ENCODE measurements at regions not wholly inside any gene's neighbourhood (a gene's known extent, or its start where the extent isn't known, plus 50 kb on each side); places are given as distances from the start of the nearest gene placed in this dataset.

DNA sequence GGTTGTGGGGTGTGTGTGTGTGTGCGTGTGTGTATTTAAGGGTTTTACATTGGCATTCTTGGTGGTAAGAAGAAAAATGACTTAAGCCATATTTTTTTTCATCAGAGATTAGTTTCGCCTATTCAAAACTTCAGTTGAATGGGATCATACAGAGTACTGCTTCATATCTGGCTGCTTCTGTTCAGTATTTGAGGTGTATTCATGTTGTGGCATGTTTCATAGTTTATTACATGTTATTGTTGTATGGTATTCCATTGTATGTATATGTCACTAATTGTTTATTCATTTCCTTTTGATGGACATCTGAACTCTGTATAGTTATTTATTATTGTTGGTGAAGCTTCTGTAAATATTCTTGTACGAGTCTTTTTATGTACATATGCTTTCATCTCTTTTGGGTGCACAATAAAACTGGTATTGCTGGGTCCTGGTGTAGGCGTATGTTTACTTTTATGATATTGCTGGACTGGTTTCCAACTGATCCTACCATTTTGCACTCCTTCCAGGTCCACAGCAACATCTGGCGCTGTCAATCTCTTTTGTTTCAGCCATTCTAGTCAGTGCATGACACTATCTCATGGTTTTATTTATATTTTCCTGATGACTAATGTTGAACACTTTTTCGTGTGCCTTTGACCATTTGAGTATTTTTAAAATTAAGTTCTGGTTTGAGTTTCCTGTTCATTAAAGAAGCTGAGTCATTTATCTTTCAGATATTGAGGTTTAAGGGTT, 77.4 kb upstream of the MAF start:
- POLR2A ChIA-PET, result no interaction called here
- H3K27ac Mint-ChIP-seq, result no peak overlapping the region
- CTCF ChIA-PET, result no interaction called here

DNA sequence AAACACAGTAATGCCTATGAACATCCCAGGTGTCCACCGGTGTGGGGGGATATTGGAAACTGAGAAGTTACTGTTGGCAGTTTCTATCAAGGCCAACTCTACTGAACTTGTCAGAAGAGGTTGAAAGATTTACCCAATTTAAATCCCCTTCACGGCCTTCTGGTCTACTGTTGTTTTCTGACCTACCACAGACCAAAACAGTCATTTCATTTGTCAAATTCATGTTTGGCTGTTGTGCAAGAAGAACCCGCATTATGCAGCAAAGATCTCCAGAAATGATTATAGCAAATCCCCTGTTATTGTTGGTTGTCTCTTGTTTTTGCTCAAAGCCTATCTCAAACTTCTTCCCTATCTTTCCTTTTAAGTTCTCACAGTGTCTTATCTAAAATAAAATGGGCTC, 73.1 kb upstream of the MAF start:
- CTCF ChIA-PET, result interaction anchor here (1.0 kb wide), 1 partner anchor 31 kb away, joined by 4 read pairs; no protein-coding TSS in a partner anchor
- H3K36me3 Mint-ChIP-seq (ENCODE audit: low read depth), result no peaks in the 10 kb centered on the region
- peaks cover 9% of the 10 kb centered on the region for H3K27me3 Mint-ChIP-seq
- no peak overlapping the region for H3K27ac Mint-ChIP-seq
- H3K4me1 Mint-ChIP-seq, result no peaks in the 10 kb centered on the region
- peaks cover 3% of the 10 kb centered on the region for H3K9me3 Mint-ChIP-seq
- POLR2A ChIA-PET, result no interaction called here
- DNase-seq, result no peak
- H3K4me3 Mint-ChIP-seq, result no peak overlapping the region

More for the DNA sequence above, 77.4 kb upstream of the MAF start:
- no peaks in the 10 kb centered on the region for H3K4me1 Mint-ChIP-seq
- H3K4me3 Mint-ChIP-seq, result no peak overlapping the region
- H3K27me3 Mint-ChIP-seq, result peaks cover 5% of the 10 kb centered on the region
- no peaks in the 10 kb centered on the region for H3K36me3 Mint-ChIP-seq (ENCODE audit: low read depth)
- H3K9me3 Mint-ChIP-seq, result no peaks in the 10 kb centered on the region
- no peak for DNase-seq

DNA sequence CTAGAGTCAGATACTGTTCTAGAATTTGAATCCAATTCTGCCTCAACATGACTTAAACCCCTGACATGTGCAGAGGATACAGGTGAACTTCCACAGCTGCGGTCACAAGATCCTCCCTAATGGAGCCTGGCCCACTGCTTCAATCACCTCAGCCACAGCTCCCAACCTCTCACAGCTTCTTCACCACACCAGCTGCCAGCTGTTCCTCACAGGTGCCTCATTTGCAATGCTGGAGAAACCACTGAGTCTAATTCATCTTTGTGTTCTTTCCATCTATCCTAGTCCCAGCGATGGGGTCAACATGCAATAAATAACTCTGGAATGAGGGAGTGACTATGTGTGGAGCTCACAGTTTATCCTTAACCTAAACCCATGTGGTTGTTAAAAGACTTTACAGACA, 72.0 kb upstream of the MAF start:
- H3K9me3 Mint-ChIP-seq, result peaks cover 3% of the 10 kb centered on the region
- ChIA-PET POLR2A (no interaction called here), CTCF (interaction anchor here (1.0 to 1.4 kb wide), 2 partner anchors 14 to 30 kb away, joined by 3 to 4 read pairs; no protein-coding TSS in a partner anchor)
- H3K27me3 Mint-ChIP-seq, result peaks cover 8% of the 10 kb centered on the region
- DNase-seq, result no peak
- H3K4me1 Mint-ChIP-seq, result no peaks in the 10 kb centered on the region
- no peaks in the 10 kb centered on the region for H3K36me3 Mint-ChIP-seq (ENCODE audit: low read depth)
- no peak overlapping the region for H3K4me3 Mint-ChIP-seq
- no peak overlapping the region for H3K27ac Mint-ChIP-seq

DNA sequence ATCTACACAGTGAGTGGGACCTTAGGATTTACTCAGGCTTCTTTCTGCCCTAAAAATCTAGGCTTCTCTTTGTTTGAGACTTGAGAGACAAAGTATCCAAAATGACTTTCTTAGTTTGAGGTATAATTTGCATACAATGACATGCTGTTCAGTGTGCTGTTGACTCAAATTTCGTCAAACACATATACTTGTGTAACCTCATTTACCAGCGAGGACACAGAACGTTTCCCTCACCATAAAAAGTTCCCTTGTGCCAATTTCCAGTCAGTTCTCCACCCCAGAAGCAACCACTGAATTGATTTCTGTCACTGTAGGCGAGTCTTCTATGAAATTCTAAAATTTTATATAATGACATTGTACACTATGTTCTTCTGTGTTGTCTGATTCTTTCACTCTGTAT, 68.0 kb upstream of the MAF start:
- peaks cover 4% of the 10 kb centered on the region for H3K4me1 Mint-ChIP-seq

DNA sequence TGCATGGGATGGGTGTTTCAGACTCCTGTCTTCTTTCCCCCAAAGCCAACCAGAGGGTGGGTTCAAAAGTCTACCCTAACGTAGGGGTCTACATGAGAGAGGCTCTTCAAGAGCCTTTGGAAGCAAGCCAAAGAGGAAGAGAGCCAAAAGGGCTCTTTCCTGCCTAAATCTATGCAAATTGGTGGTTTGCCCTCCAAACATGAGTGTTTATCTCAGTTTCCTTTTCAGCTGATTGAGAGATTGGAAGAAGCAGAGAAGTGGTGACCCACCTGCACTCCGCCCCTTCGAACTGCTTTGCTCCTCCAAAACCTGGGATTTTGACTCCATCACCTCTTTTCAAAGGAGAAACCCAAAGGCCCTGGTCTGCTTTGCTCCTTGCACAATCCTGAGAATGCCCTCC, 65.4 kb upstream of the MAF start:
- peaks cover 5% of the 10 kb centered on the region for H3K27me3 Mint-ChIP-seq
- POLR2A ChIA-PET, result no interaction called here
- CTCF ChIA-PET, result no interaction called here
- no peak overlapping the region for H3K4me3 Mint-ChIP-seq
- no peak for DNase-seq
- H3K27ac Mint-ChIP-seq, result no peak overlapping the region
- H3K9me3 Mint-ChIP-seq, result peaks cover 6% of the 10 kb centered on the region
- no peaks in the 10 kb centered on the region for H3K36me3 Mint-ChIP-seq (ENCODE audit: low read depth)
- H3K4me1 Mint-ChIP-seq, result peaks cover 4% of the 10 kb centered on the region

More for the DNA sequence above, 68.0 kb upstream of the MAF start:
- no peak overlapping the region for H3K27ac Mint-ChIP-seq
- H3K4me3 Mint-ChIP-seq, result no peak overlapping the region
- H3K9me3 Mint-ChIP-seq, result peaks cover 6% of the 10 kb centered on the region
- ChIA-PET POLR2A (no interaction called here), CTCF (no interaction called here)
- H3K36me3 Mint-ChIP-seq (ENCODE audit: low read depth), result no peaks in the 10 kb centered on the region
- H3K27me3 Mint-ChIP-seq, result peaks cover 7% of the 10 kb centered on the region
- no peak for DNase-seq

DNA sequence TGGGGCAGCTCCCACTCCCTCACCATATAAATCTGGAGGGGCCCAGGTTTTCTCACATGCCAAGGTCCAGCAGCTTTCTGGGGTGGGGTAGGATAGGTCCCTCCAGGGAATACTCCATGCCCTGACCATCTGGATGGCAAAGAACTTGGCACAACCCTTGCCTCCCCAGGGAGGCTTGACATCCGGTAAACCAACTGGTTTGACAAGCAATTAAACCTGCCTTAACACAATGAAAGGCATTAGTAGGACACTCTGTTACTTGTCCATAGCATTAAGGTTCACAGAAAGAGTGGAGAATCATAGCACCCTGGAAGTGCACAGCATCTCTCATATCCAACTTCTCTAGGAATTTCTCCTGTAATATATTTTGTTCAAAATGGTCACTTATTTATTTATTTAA, 63.9 kb upstream of the MAF start:
- no peaks in the 10 kb centered on the region for H3K36me3 Mint-ChIP-seq (ENCODE audit: low read depth)
- ChIA-PET POLR2A (no interaction called here), CTCF (interaction anchor here (0.6 kb wide), 1 partner anchor 531 kb away, joined by 3 read pairs; no protein-coding TSS in a partner anchor)
- no peak for DNase-seq
- peaks cover 7% of the 10 kb centered on the region for H3K27me3 Mint-ChIP-seq
- H3K9me3 Mint-ChIP-seq, result peaks cover 6% of the 10 kb centered on the region
- H3K4me1 Mint-ChIP-seq, result peaks cover 4% of the 10 kb centered on the region
- no peak overlapping the region for H3K4me3 Mint-ChIP-seq
- H3K27ac Mint-ChIP-seq, result no peak overlapping the region

DNA sequence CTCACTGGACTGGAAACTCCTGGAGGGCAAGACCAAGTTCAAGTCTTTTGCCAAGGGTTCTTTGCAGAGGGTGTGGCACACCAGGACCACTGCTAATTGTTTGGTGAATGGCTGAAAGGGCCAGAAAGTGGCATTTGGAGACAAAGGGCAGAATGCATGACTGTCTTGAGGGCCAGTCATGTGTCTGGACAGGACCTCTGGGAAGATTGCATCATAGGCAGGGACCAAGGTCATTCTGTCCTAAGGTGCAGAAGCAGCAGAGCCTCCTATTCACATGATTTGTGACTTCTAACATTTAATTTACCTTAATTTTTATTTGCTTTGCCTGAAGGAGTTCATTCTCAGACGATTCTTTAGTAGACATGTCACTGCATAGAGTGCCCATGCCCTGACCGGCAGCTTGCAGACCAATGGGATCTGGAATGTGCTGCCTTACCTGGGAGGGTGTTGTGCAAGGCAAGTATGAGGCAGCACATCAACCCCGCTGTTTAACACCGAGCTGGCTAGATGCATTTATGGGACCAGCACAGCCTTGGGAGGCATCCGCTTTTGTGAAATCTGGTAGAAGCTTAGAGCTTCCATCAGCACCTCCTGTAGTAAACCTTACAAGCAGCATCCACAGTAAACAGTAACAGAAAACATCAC, 62.3 kb upstream of the MAF start:
- ChIA-PET POLR2A (no interaction called here), CTCF (interaction anchor here (0.5 kb wide), 1 partner anchor 65 kb away, joined by 3 read pairs; no protein-coding TSS in a partner anchor)
- peaks cover 3% of the 10 kb centered on the region for H3K9me3 Mint-ChIP-seq
- no peak overlapping the region for H3K27ac Mint-ChIP-seq
- DNase-seq, result no peak
- H3K36me3 Mint-ChIP-seq (ENCODE audit: low read depth), result no peaks in the 10 kb centered on the region
- no peak overlapping the region for H3K4me3 Mint-ChIP-seq
- H3K4me1 Mint-ChIP-seq, result peaks cover 4% of the 10 kb centered on the region
- peaks cover 6% of the 10 kb centered on the region for H3K27me3 Mint-ChIP-seq

DNA sequence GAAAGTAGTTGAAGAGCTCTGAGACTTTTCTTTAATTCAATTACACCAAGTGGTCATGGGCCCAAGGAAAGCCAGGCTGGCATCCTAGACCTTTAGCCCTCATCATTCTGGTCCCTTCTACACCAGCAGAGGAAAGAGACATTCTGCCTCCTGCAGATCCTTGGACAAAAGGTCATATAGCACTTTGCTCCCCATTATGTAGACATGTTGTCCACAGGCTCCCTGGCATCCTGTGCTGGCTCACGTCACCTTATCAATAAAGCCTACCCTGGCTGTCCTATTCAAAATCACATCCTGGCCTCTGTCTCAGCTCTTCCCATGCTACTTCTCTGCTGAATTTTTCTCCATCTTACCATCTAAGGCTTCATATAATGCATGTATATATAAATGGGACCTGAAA, 61.6 kb upstream of the MAF start:
- DNase-seq, result no peak
- peaks cover 6% of the 10 kb centered on the region for H3K27me3 Mint-ChIP-seq
- H3K27ac Mint-ChIP-seq, result no peak overlapping the region
- peaks cover 4% of the 10 kb centered on the region for H3K4me1 Mint-ChIP-seq
- ChIA-PET CTCF (no interaction called here), POLR2A (no interaction called here)
- H3K4me3 Mint-ChIP-seq, result no peak overlapping the region
- H3K9me3 Mint-ChIP-seq, result peaks cover 3% of the 10 kb centered on the region
- H3K36me3 Mint-ChIP-seq (ENCODE audit: low read depth), result no peaks in the 10 kb centered on the region

DNA sequence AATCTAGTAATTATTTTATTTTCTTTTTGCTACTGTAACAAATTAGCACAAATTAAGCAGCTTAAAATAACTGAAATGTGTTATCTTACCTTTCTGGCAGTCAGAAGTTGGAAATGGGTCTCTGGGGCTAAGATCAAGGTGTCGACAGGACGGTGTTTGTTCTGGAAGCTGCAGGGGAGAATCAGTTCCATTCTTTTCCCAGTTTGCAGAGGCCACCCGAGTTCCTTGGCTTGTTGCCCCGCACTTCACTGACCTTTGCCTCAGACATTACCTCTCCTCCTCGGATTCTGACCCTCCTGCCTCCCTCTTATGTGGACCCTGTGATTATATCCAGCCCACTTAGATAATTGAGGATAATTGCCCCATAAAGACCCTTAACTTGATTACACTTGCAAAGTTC, 61.0 kb upstream of the MAF start:
- ChIA-PET CTCF (no interaction called here), POLR2A (no interaction called here)
- H3K27me3 Mint-ChIP-seq, result peaks cover 6% of the 10 kb centered on the region
- no peak for DNase-seq
- peaks cover 4% of the 10 kb centered on the region for H3K4me1 Mint-ChIP-seq
- H3K9me3 Mint-ChIP-seq, result peaks cover 3% of the 10 kb centered on the region
- no peaks in the 10 kb centered on the region for H3K36me3 Mint-ChIP-seq (ENCODE audit: low read depth)
- no peak overlapping the region for H3K4me3 Mint-ChIP-seq
- H3K27ac Mint-ChIP-seq, result no peak overlapping the region

GRCh38 chr16:79659344-79659743, 58.8 kb upstream of the MAF start:
- CTCF ChIA-PET, result no interaction called here
- Mint-ChIP-seq H3K9me3 (peaks cover 3% of the 10 kb centered on the region), H3K27me3 (peaks cover 3% of the 10 kb centered on the region), H3K4me3 (no peak overlapping the region), H3K36me3 (ENCODE audit: low read depth) (no peaks in the 10 kb centered on the region), H3K4me1 (no peaks in the 10 kb centered on the region), H3K27ac (no peak overlapping the region)
- POLR2A ChIA-PET, result no interaction called here
- DNase-seq, result no peak

- Mint-ChIP-seq H3K27me3 (peaks cover 3% of the 10 kb centered on the region), H3K4me3 (no peak overlapping the region), H3K36me3 (ENCODE audit: low read depth) (no peaks in the 10 kb centered on the region), H3K27ac (no peak overlapping the region), H3K9me3 (no peaks in the 10 kb centered on the region), H3K4me1 (no peaks in the 10 kb centered on the region)
- no peak for DNase-seq
- ChIA-PET POLR2A (no interaction called here), CTCF (interaction anchor here (0.7 to 1.2 kb wide), 4 partner anchors 12 to 993 kb away, joined by 3 to 4 read pairs (median 3); no protein-coding TSS in a partner anchor)
Measured at GRCh38 chr16:79658301-79659033, 57.9 kb upstream of the MAF start.

- Mint-ChIP-seq H3K27me3 (peaks cover 3% of the 10 kb centered on the region), H3K4me1 (no peaks in the 10 kb centered on the region), H3K9me3 (no peaks in the 10 kb centered on the region), H3K27ac (no peak overlapping the region), H3K36me3 (ENCODE audit: low read depth) (no peaks in the 10 kb centered on the region), H3K4me3 (no peak overlapping the region)
- DNase-seq, result no peak
- CTCF ChIA-PET, result no interaction called here
- POLR2A ChIA-PET, result no interaction called here
Measured at GRCh38 chr16:79656553-79657115, 56.1 kb upstream of the MAF start.

DNA sequence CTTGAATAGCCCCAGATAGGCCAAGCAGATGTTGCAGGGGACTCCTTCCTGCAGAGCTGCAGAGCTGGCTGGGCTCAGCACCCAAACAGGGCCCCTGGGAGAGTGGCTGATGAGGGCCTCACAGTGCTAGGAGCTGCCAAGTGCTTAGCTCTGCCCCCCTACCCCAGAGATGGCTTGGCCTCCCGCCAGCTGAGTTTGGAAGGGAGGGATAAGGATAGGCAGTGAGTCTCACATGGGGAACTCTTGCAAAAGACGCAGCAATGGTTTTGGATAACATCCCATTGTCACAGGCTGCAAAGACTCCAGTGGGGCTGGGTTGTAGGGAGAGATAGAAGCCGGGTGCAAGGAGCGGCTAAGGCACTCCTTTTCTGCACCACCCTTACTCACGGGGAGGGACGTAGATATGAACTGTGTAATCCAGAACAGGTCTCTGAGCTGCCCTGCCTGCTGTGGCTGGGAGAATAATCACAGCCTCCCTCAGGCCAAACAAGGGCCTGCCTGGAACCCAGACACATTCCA, 52.9 kb upstream of the MAF start:
- POLR2A ChIA-PET, result no interaction called here
- no peak overlapping the region for H3K4me3 Mint-ChIP-seq
- no peaks in the 10 kb centered on the region for H3K36me3 Mint-ChIP-seq (ENCODE audit: low read depth)
- H3K27me3 Mint-ChIP-seq, result peaks cover 8% of the 10 kb centered on the region
- H3K27ac Mint-ChIP-seq, result no peak overlapping the region
- no peaks in the 10 kb centered on the region for H3K4me1 Mint-ChIP-seq
- CTCF ChIA-PET, result no interaction called here
- DNase-seq, result no peak
- H3K9me3 Mint-ChIP-seq, result no peaks in the 10 kb centered on the region
